HepG2 (cell line): ENCODE measurements at regions not wholly inside any gene's neighbourhood (a gene's known extent, or its start where the extent isn't known, plus 50 kb on each side); places are given as distances from the start of the nearest gene placed in this dataset.
"Not testable (repeated sequence)": the region's sequence is repeated elsewhere in the genome, so short reads cannot be mapped to it uniquely, and the experiment has no call there.

Source experiments
- ATAC-seq: fragments of 200-7000 bp; cut with Tn5 transposase; 3 replicates; pipeline ENCODE4 v1.9.1; 2020; ENCODE audit warnings: mild to moderate bottlenecking, moderate library complexity
- BruUV-seq: library from RNA; stranded (reverse); fragments of 400-500 nt; replicated peaks from 2 replicates; lab custom pipeline; 2021; lab: Mats Ljungman, UMichigan
- CTCF ChIA-PET: fragments of 300-600 bp; formaldehyde crosslinking; extraction: SDS; loops from one replicate; lab custom pipeline; 2021; ENCODE audit warnings: low total read pairs, inconsistent platforms, low intra/inter-chr PET ratio; lab: Yijun Ruan, JAX
- POLR2A ChIA-PET: fragments of 350-600 bp; sonication (Branson Sonifier 250); formaldehyde crosslinking; loops from one replicate; lab custom pipeline; 2020; ENCODE audit warnings: antibody characterized with exemption, inconsistent platforms; lab: Yijun Ruan, JAX
- DNase-seq: peaks from one replicate; pipeline ENCODE4 v3.0.0-alpha.2; 2015; ENCODE audit warnings: low spot score
- FAIRE-seq: peaks from 3 replicates; lab custom pipeline; 2011; peaks lifted over from hg19 to GRCh38; lab: Jason Lieb, UNC
- H2AFZ ChIP-seq: one replicate; pipeline ENCODE4 v1.6.1; 2011; ENCODE audit warnings: low read length, inconsistent platforms
- H3K27ac ChIP-seq: fragments of 300-600 bp; 3 replicates; pipeline ENCODE4 v1.8.0; 2011; ENCODE audit warnings: mixed run types, mild to moderate bottlenecking, mixed read lengths, low read length, inconsistent platforms; ENCODE audit not compliant: insufficient read depth; ENCODE audit errors: extremely low read length
- H3K27me3 ChIP-seq, 2 experiments: fragments of 200-600 bp in 1 of 2; 2 replicates in 1 of 2; 3 replicates in 1 of 2; pipeline versions ENCODE4 v1.6.0 to v1.8.0; 2011; ENCODE audit warnings: low read length in 2 of 2, mild to moderate bottlenecking in 2 of 2, moderate library complexity in 2 of 2, inconsistent platforms in 1 of 2; ENCODE audit not compliant: insufficient read depth in 2 of 2, control insufficient read depth in 1 of 2
- H3K36me3 ChIP-seq, 2 experiments: fragments of 200-600 bp in 1 of 2; replicated peaks in 1 of 2; 2 replicates in 1 of 2; 3 replicates in 1 of 2; pipeline versions ENCODE4 v1.5.1 to v1.8.0; 2011; ENCODE audit warnings: low read length in 2 of 2, inconsistent platforms in 1 of 2; ENCODE audit not compliant: insufficient read depth in 2 of 2, control insufficient read depth in 1 of 2
- H3K4me1 ChIP-seq: 2 replicates; pipeline ENCODE4 v1.5.1; 2012; ENCODE audit warnings: low read length, inconsistent platforms; ENCODE audit not compliant: insufficient read depth
- H3K4me2 ChIP-seq: 2 replicates; pipeline ENCODE4 v1.6.0; 2011; ENCODE audit warnings: low read depth, low read length, inconsistent platforms
- H3K4me3 ChIP-seq, 3 experiments: fragments of 200-600 bp in 1 of 3; sonication (generic), shearing (Covaris generic) in 1 of 3; replicated peaks in 1 of 3; 2 replicates each; pipeline ENCODE4 v1.5.1; 2011 to 2016; ENCODE audit warnings: low read length in 3 of 3, inconsistent platforms in 2 of 3, low read depth in 2 of 3, mild to moderate bottlenecking in 2 of 3, control low read depth in 1 of 3, mixed read lengths in 1 of 3; ENCODE audit not compliant: insufficient read depth in 1 of 3
- H3K79me2 ChIP-seq: one replicate; pipeline ENCODE4 v1.6.1; 2011; ENCODE audit warnings: low read length, inconsistent platforms; ENCODE audit not compliant: insufficient read depth
- H3K9ac ChIP-seq: 2 replicates; pipeline ENCODE4 v1.6.0; 2011; ENCODE audit warnings: mild to moderate bottlenecking, low read depth, low read length, inconsistent platforms; ENCODE audit not compliant: insufficient read depth
- H3K9me3 ChIP-seq: 2 replicates; pipeline ENCODE4 v1.5.1; 2012; ENCODE audit warnings: mild to moderate bottlenecking, low read length
- H4K20me1 ChIP-seq: 2 replicates; pipeline ENCODE4 v1.6.0; 2011; ENCODE audit warnings: inconsistent platforms, mild to moderate bottlenecking, low read length, moderate library complexity; ENCODE audit not compliant: insufficient read depth
- ATF4 ChIP-seq, 2 experiments: fragments of 450-650 bp in 1 of 2; sonication (generic) in 1 of 2; formaldehyde crosslinking; IDR thresholded peaks; 2 replicates each; pipeline versions ENCODE4 v1.5.0 to v1.8.0; 2020 to 2022; ENCODE audit warnings: mild to moderate bottlenecking in 1 of 2, missing genetic modification reagents in 1 of 2
- SPEN ChIP-seq: sonication (generic); formaldehyde crosslinking; IDR thresholded peaks from 2 replicates; pipeline ENCODE4 v1.5.1; 2020; ENCODE audit warnings: low read depth, mild to moderate bottlenecking, missing genetic modification reagents
- WGBS: methylation state at CpG from one replicate; pipeline ENCODE4 v1.1.6; 2017; ENCODE audit warnings: low lambda C conversion rate; 5-methylcytosine and 5-hydroxymethylcytosine counted together
- in situ Hi-C: cut with HindIII; loops from 2 replicates; pipeline ENCODE4 v1.10.0; 2017; ENCODE audit warnings: low pct_unique_long_range_greater_than_20kb; ENCODE audit not compliant: extremely low pct_ligation_motif_present
- intact Hi-C: fragments of 100-400 bp; cut with micrococcal nuclease; formaldehyde crosslinking; loops from one replicate; pipeline ENCODE4 v1.10.0; 2022; ENCODE audit not compliant: unreplicated experiment

GRCh38 chr6:80411486-80411885 lies 305.0 kb downstream of the BCKDHB start:
- Histone ChIP-seq H3K4me2 (no peak overlapping the region), H3K79me2 (no peaks in the 10 kb centered on the region), H4K20me1 (no peaks in the 10 kb centered on the region), H3K9me3 (no peaks in the 10 kb centered on the region), H2AFZ (no peak overlapping the region), H3K9ac (no peak overlapping the region), H3K4me1 (no peaks in the 10 kb centered on the region), H3K36me3 (no peaks in the 10 kb centered on the region), H3K27ac (no peak overlapping the region), H3K4me3 (no peak overlapping the region)
- CTCF ChIA-PET: no interaction called here
- intact Hi-C loops (no loop called here), in situ Hi-C loops (no loop called here)
- no TSS peak for BruUV-seq
- no peak for ATAC-seq
- WGBS: no CpG with 5 or more reads among the region's 8 CpGs
- no peak for DNase-seq
- TF ChIP-seq ATF4 (CRISPR knock-in tag; IDR thresholded peaks at IDR 0.05) (no peak), SPEN (CRISPR knock-in tag) (no peak)
- TF ChIP-seq, all 625 proteins: peak for 0
- no peaks in the 10 kb centered on the region for H3K27me3 ChIP-seq
- POLR2A ChIA-PET: no interaction called here
- FAIRE-seq: no peak

GRCh38 chr6:80407976-80408375 lies 301.5 kb downstream of the BCKDHB start:
- H3K9ac ChIP-seq, intact Hi-C loops, H2AFZ ChIP-seq, BruUV-seq, ATAC-seq, H3K27ac ChIP-seq, H4K20me1 ChIP-seq, H3K4me3 ChIP-seq, H3K4me1 ChIP-seq, H3K27me3 ChIP-seq, POLR2A ChIA-PET, CTCF ChIA-PET, FAIRE-seq, in situ Hi-C loops, H3K4me2 ChIP-seq, H3K9me3 ChIP-seq, H3K36me3 ChIP-seq, H3K79me2 ChIP-seq, DNase-seq: not testable (repeated sequence)
- 84% methylated on average over 2 of the region's 2 CpGs for WGBS
